Stimulated activated CD4-positive, alpha-beta T cell treated with anti-CD3 and anti-CD28 coated beads, Interleukin-4, amount 100 ng/mL, for 4 hours (primary cell): ENCODE measurements at regions not wholly inside any gene's neighbourhood (a gene's known extent, or its start where the extent isn't known, plus 50 kb on each side); places are given as distances from the start of the nearest gene placed in this dataset.
"Not testable (repeated sequence)": the region's sequence is repeated elsewhere in the genome, so short reads cannot be mapped to it uniquely, and the experiment has no call there.

Experiments
- DNase-seq, 2 experiments: peaks; one replicate each; pipeline ENCODE4 v3.0.0-alpha.2; 2020

DNA sequence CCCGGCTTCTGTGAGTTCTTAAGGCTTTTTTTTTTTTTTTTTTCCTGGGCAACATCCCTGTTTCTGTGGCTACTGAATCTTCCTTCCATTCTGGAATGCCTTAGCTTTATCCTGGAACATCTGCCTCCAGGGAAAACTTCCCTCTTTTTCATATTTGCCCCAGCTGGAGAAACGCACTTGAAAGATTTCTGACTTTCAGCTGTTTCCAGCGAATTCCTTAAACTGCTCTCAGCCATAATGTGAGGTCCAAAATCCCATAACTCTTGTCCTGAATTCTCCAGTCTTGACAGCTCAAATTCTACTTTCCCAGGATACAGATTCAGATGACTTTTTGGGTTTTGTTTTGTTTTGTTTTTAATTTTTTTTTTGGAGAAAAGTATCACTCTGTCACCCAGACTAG is 263.6 kb upstream of the AUTS2 start:
- DNase-seq: no peak

DNA sequence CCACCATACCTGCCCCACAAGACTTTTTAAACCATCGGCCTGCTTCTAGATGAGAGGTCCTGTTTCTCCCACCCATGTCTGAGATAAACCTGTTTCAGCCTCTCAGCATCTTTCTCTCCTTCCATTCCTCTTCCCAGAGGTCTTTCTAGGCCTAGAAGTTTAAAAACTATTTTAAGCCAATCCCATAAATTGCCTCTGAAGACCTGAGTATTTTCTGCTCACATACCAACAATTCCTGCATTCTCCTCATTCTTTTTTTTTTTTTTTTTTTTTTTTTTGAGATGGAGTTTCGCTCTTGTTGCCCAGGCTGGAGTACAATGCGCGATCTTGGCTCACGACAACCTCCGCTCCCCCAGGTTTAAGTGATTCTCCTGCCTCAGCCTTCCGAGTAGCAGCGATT is 262.9 kb upstream of the AUTS2 start:
- no peak for DNase-seq

DNA sequence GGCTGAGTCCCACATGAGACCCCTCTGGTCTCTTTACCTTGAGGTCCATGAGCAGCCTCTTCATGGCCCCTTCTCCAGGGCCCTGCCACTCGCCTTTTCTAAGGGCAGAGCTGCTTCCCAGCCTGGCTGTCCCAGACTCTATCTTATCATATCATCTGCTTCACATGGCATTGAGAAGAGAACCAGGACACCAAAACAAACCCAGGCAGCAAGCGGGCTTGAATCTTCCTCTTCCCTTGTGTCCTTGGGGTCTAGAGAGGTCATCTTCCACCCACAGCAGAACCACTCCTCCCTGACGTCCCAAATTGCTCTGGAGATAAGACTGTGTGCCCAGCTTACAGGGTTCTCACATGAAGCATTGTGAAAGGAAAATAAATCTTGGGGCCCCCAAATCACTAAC is 261.3 kb upstream of the AUTS2 start:
- DNase-seq: no peak

GRCh38 chr7:69338144-69338543 is 260.1 kb upstream of the AUTS2 start:
- DNase-seq: no peak

GRCh38 chr7:69341288-69341687 is 257.0 kb upstream of the AUTS2 start:
- no peak for DNase-seq

- no peak for DNase-seq
These were observed 256.0 kb upstream of the AUTS2 start for GRCh38 chr7:69342154-69342884.

DNA sequence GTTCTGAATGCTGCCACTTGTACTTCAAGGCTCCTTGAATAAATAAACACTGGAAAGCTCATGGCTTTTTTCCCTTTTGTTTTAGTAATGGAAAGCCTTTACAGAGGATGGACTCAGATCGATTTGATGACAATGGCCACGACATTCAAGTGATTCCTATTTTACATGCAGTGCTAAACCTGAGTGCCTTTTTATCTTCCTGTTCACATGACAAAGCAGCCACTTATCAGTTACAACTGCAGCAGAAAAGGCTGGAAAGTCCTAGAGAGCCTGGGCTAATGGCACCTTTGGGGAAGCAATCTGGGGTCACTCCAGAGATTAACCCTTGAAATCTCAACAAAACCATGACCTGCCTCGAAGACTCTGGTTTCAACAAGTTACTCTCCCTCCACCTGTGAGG is 249.0 kb upstream of the AUTS2 start:
- DNase-seq: no peak

DNA sequence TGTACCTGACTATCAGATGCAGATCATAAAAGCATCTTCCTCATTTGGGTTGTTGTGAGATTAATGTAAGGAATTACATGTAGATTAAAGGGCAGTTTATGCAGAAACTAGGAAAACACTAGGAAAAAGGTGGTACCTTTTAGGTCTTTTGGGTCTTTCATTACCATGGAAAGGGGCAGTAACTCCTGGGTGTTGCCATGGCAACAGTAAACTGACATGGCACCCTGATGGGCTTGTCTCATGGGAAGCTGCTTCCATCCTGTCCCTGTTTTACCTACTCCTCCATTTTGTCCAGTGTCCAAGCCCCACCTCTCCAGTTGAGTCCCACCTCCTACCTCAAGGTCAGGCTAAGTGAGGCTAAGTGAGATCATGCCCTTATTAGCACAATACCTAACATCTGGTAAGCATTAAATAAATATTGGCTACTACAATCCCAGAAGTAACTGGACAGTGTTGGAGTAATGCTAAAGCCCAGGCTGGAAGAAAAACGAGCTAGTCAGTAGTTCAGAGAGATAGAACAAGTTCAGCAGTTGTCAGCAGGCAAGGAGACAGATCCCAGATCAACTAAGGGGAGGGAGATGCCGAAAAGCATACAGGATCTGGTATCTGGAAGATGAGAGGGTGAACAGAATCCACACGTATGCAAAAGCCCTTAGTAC is 240.0 kb upstream of the AUTS2 start:
- DNase-seq: no peak

DNA sequence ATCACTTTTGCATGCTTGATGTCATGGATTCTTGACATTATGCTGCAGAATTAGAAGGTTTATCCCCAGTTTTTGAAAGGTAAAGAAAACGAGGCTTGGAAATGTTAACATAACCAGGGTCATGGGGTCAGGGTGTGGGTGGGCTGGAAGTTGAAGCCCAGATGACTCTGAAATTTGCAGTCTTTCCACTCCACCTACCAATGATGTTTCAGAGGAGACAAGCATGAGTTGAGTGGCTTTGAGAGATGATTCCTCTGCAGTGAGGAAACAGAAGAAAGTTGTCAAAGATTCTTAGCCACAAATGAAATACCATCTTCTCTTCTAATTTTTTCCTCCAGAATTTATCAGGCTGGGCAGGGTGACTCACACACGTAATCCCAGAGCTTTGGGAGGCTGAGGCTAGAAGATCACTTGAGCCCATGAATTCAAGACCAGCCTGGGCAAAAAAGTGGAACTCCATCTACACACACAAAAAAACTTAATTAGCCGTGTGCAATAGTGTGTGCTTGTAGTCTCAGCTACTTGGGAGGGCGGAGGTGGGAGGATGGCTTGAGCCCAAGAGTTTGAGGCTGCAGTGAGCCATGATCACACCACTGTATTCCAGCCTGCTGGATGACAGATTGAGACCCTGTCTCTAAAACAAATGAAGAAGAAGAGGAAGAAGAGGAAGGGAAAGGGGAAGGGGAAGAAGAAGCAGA is 239.1 kb upstream of the AUTS2 start:
- no peak for DNase-seq

DNA sequence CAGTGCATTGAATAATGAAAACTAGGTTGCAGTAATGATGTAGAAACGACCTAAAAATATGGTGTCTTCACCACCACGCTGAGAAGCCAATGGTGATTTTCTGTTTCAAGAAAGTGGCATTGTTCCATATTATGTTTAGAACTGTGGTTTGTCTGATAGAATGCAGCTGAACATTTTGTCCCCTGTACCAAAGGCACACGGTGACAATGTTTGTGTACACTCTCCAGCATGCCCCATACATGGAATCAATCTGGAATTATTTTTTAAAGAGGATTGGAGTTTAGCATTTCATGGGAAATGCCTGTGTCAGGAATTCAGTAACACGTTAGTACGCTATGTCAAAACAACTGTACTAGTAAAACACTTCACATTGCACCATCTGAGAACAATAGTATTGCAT is 237.4 kb upstream of the AUTS2 start:
- no peak for DNase-seq

DNA sequence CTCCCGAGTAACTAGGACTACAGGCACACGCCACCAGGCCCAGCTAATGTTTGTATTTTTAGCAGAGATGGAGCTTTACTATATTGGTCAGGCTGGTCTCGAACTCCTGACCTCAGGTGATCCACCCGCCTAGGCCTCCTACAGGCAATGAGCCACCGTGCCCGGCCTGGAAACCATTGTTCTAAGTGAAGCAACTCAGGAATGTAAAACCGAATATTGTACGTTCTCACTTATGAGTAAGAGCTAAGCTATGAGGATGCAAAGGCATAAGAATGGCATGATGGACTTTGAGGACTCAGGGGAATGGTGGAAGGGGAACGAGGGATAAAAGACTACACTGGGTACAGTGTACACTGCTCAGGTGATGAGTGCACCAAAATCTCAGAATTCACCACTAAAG is 235.1 kb upstream of the AUTS2 start:
- no peak for DNase-seq

- no peak for DNase-seq
These were observed 233.2 kb upstream of the AUTS2 start for GRCh38 chr7:69364813-69365643.

GRCh38 chr7:69365651-69366192 is 232.6 kb upstream of the AUTS2 start:
- DNase-seq: no peak

DNA sequence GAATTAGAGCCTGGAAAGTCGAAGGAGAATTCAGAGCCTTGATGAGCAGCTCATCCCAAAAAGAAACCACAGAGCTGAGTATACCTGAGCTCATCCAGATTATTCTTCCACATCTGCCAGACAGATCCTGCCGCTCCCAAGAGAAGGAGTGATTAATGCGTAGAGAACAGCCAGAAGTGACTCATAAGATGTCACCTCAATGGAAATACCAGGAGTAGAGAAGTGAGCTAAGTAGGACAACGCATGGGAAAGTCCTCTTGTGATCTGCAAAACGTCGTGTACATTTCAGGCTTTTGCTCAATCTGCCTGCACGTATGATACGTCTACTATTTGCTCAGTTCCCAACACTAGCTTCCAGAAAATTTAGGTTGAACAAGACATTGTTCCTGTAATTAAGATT is 230.5 kb upstream of the AUTS2 start:
- no peak for DNase-seq

DNA sequence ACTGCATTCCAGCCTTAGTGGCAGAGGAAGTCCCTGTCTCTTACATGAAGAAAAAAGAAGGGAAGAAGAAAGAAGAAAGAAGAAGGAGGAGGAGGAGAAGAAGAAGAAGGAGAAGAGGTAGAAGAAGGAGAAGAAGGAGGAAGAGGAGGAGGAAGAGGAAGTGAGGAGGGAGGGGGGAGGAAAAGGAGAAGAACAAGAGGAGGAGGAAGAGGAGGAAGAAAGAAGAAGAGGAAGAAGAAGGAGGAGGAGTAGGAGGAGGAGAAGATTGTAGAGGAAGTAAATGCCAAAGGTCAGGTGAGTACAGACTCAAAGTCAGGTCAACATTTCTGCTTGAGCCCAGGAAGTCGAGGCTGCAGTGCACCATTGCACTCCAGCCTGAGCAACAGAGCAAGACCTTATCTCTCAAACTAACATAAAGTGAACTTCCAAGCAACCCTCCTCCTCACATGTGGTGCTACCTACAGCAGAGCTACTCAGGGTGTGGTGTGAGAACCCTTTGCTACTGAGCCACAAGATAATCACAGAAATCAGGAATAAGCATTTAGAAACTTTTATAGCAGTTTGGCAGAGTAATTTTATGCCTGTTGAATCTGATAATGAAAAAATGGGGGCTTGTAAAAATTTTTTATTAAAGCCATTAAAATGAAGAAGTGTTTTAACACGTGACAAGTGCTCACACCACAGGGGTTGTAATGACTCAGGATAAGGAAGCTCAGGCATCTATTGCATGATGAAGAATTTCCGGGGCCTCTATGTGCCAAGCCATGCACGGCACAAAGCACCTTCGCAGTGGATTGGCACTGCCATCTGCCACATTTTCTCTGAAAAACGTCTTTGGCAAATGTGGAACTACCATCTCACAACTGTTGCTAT is 224.9 kb upstream of the AUTS2 start:
- DNase-seq: no peak

GRCh38 chr7:69374044-69374425 is 224.2 kb upstream of the AUTS2 start:
- DNase-seq: no peak

- DNase-seq: no peak
These were observed 221.1 kb upstream of the AUTS2 start for GRCh38 chr7:69377191-69377590.

DNA sequence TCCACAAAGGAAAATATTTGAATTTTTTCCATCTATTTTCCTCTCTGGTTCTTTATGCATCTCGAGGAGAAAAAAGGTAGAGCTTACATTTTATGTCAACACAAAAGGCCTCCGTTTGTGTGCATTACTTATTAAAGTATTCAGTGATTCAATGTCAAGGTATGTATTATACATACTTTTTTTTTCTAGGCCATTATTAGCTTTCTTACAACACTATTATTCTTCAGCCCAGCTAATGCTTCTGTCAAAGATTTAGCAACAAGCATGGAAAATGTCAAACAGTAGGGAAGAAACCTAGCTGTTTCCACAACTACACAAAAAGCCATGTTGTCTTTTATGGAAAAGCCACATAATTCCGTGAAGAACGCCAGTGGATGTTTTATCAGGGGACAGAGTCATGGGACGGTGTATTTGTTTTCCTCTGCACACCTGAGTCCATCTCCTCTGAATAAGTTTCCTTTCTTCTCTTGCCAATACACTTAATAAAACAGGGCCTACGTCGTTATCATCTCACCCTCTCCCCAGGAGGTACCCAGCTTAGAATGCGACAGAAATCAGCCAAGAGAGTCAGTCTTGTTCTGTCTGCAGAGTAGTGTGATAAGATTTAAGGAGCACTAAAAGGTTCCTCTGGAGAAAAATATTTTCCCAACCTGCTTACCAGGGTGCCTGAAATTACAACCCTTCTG is 209.7 kb upstream of the AUTS2 start:
- no peak for DNase-seq

DNA sequence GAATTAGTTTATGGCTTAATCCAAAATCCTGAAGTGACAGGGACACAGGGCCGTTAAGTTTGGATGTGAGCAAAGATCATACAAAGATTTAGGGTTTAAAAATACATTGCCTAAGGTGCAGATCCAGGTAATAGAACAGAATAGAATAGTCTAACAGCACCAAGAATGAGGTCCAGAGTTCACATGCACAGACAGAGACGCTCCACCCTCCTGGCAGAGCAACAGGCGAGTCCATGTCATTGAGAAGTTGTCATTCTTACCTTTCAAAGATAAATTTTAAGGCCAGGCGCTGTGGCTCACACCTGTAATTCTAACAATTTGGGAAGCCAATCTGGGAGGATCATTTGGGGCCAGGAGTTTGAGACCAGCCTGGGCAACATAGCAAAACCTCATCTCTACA is 209.1 kb upstream of the AUTS2 start:
- no peak for DNase-seq

GRCh38 chr7:69393912-69394311 is 204.4 kb upstream of the AUTS2 start:
- not testable (repeated sequence) for DNase-seq

DNA sequence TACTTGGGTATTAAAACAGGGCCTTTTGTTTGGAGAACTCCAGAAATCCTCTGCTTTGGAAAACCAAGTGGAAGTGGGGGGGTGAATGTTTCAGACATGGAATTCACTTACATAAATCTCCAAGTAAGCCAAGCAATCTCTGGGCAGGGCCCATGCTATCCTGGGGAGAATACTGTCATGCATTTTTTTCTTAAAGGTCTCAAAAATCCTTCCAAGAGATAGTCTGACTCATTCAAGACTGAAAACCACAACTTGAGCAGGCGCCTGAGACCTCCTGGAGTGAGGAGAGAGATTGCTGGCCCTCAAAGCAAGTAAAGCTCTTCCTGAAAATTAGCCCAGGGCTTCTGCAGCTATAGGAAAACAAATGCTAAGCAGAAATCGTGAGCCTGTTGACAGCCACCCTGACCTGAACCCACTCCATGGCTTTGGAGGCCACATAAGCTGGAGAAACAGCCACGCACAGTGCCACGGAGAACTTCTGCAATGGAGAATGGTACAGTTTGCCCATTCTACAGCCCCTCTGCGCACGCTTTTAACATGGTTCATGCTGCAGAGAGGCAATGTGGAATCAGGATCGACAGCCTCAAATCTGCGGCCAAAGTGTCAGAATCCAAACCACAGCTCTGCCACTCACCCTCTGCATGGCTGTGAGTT is 203.1 kb upstream of the AUTS2 start:
- no peak for DNase-seq
